ENCODE measurements at regions not wholly inside any gene's neighbourhood (a gene's known extent, or its start where the extent isn't known, plus 50 kb on each side); places are given as distances from the start of the nearest gene placed in this dataset.
"Not testable (repeated sequence)": the region's sequence is repeated elsewhere in the genome, so short reads cannot be mapped to it uniquely, and the experiment has no call there.

DNA sequence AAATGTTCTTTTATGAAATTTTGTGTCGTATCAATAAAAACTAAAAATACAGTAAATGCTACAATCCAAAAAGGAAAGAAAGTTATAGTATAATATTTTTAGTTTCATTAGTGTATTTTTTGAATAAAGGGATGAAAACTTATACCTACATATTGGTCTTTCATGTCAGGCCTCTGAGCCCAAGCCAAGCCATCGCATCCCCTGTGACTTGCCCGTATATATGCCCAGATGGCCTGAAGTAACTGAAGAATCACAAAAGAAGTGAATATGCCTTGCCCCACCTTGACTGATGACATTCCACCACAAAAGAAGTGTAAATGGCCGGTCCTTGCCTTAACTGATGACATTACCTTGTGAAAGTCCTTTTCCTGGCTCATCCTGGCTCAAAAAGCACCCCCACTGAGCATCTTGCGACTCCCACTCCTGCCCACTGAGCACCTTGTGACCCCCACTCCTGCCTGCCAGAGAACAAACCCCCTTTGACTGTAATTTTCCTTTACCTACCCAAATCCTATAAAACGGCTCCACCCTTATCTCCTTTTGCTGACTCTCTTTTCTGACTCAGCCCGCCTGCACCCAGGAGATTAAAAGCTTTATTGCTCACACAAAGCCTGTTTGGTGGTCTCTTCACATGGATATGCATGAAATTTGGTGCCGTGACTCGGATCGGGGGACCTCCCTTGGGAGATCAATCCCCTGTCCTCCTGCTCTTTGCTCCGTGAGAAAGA is 108.2 kb upstream of the PELI1 start:
- DNase-seq, result peak; percentile 33

DNA sequence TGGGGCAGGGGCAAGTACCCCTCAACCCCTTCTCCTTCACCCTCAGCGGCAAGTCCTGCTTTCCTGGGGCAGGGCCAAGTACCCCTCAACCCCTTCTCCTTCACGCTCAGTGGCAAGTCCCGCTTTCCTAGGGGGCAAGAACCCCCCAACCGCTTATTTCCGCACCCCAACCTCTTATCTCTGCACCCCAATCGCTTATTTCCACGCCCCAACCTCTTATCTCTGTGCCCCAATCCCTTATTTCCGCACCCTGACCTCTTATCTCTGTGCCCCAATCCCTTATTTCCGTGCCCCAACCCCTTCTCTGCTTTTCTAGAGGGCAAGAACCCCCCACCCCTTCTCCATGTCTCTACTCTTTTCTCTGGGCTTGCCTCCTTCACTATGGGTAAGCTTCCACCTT is 109.2 kb upstream of the PELI1 start:
- DNase-seq, result not testable (repeated sequence)

DNA sequence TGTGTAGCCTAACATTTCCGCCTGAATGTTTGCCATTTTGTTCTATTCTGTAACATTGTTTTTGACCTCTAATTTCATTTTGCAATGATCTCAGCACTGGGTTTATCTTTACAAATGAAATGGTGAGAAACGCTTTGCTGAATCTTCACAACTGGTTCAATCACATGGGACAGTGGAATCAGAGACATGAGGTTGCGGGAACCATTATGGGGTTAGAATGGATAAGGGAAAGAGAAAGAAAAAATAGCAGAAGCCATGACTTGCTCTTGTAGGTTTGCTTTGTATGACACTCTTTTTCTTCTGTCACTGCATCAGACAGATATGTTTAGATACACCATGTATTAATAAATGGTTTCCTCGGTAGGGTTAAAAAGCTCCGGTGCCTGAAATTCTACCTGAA is 114.3 kb upstream of the PELI1 start:
- no peak for DNase-seq

DNA sequence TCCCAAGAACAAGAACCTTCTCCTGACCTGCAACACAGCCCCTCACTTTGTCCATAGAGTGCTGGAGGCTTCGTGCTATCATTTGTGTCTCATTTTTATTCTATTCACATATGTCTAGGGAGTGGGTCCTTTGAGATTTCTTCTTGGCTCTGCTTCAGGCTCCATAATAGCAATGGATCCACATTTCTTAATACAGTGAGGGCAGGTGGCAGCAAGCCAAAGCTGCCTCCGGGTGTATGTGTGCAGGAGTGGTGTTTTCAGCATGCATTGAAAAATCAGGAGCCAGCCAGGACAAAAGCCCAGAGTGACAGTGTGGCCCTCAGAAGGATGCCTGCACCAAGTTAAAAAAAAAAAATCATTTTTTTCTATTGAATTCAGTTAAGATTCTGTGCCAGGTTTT is 115.1 kb upstream of the PELI1 start:
- DNase-seq, result no peak

DNA sequence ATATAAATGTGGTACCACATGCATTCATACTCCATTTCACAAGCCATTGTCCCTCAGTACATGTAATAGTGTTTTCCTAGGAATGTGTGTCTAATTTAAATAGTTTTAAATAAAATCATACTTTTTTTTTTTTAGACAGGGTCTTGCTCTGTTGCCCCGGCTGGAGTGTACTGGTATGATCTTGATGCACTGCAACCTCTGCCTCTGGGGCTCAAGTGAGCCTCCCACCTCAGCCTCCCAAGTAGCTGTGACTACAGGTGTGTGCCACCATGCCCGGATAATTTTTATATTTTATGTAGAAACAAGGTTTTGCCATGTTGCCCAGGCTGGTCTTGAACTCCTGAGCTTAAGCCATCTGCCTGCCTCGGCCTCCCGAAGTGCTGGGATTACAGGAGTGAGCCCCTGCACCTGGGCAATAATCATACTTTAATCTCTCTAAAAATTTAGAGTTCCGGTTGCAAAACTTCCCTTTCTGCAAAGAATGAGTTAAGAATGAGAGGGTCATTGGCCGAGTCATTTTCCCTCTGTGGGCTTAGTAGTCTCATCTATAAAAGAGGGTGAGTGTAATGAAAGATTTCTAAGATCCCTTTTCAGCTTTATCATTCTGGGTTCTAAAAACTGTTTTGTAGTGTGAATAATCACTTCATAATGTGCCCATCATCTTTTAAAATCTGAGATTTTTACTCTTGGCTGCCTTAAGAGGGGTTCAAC is 116.0 kb upstream of the PELI1 start:
- peak; percentile 28 for DNase-seq

DNA sequence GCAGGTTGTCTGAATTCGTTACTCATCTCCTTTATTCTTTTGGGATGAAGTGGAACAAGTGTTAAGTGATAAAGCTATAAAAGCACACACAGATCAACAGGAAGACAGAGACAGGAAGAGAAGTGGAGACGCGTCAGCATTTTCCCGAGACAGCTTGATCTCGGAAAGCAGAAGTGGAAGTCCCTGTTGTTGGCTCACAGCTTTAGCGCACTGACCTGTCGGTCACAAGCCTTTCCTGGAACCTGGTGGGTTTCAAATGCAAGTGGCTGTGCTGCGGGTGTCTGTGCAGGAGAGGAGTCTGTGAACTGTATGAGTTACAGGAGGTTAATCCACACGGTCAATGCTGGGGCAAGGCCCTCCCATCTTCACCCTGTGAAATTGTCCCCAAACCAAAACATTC is 116.6 kb upstream of the PELI1 start:
- peak; percentile 79 for DNase-seq

DNA sequence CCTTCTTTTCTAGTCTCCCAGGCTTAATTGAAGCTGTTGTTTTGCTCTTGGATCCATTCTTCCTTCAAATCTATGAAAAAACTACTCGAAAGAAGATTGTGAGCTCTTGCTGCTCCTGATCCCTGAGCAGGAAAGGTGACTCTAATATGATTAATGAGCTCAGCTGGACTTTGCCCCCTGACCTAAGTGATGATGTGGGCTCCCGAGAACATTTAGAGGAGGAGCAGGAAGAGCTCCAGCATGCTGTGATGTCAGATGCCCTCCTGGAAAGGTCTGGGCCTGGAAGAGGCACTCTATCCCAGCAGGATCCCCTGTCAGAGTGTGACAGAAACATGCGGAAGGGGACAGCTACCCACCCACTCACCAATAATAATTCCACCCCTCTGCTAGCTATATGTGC is 117.9 kb upstream of the PELI1 start:
- DNase-seq, result no peak

DNA sequence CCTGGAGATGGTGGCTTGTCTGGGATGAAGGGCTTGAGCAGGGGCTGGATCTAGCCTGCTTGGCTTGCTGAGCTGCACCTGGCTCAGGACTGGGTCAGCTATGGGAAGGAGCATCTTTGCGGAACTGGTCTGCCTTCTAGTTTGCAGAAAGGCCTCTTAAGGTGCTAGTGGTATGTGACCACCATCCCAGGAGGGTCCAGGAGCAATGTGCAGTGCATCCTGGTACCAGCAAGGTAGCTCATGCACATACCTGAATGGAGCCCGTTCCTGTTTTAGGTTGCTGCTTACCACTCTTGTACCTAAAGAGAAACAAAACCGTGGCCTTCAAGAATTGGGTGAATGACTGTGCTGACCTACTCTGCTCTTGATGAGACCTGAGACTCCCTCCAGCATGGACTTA is 118.6 kb upstream of the PELI1 start:
- no peak for DNase-seq

DNA sequence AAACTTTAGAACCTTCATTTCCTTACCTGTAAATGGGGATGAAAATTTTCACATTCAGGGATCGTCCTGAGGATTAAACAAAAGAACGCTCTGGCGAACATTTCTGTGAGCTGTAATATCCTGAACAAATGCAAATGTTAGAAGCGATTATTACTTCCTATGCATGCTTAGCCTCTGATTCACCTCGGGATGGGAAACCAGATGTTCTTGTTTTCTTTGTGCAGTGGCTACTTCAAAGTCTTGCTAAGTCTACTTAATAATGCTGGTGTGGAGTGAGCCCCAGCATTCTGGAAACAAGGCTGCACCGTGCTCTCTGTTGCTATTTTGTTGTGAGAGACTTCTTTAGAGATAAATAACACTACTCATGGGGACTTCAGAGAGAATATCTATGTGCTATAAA is 119.1 kb upstream of the PELI1 start:
- no peak for DNase-seq

DNA sequence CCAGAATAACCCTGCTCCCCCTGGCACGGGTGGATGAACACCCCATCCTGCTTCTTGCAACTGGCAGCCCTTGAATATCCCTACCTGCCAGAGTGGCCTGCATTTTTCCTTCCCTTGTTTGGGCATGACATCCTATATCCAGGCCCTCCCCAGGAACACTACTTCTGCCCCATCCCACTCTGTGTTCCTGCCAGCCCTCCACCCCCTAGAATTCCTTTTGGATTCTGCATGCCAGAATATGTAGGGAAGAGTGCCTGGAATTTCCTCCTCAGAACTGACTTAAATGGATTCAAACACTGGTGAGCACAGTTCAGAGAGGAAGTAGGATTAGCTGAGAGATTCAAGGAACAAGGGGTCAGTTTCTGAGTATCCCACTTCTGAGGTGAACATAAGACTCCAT is 123.5 kb upstream of the PELI1 start:
- no peak for DNase-seq

DNA sequence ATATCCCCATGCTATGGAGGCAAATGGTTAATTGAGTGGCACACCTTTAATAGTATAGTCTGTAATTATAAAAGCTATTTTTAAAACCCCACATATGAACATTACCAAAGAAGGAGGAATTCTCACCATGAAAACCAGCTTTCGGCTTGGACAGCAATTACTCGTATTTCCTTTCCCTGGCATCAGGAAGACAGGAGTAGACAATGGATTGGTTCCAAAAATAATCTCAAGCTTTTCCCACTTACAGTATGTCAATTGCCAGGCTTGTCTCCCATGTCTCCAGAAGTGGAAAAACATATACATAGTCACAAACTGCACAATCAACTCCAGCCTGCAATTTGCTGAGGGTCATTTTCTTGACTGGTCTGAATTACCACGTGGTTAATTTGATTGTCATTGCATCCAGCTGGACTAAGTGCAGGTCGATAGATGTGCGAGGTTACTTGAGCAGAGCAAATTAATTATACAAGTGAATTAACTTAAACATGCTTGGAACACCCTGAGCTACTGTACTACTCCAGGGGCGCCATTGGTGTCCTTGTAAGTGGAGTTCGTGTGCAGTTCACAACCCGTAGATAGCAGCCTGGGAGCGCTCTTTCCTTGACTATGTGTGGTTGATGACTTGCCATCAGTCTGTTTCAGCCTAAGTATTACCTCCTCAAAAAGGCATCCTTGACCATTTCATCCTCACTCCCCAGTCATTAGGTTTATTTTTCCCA is 124.3 kb upstream of the PELI1 start:
- DNase-seq, result no peak

DNA sequence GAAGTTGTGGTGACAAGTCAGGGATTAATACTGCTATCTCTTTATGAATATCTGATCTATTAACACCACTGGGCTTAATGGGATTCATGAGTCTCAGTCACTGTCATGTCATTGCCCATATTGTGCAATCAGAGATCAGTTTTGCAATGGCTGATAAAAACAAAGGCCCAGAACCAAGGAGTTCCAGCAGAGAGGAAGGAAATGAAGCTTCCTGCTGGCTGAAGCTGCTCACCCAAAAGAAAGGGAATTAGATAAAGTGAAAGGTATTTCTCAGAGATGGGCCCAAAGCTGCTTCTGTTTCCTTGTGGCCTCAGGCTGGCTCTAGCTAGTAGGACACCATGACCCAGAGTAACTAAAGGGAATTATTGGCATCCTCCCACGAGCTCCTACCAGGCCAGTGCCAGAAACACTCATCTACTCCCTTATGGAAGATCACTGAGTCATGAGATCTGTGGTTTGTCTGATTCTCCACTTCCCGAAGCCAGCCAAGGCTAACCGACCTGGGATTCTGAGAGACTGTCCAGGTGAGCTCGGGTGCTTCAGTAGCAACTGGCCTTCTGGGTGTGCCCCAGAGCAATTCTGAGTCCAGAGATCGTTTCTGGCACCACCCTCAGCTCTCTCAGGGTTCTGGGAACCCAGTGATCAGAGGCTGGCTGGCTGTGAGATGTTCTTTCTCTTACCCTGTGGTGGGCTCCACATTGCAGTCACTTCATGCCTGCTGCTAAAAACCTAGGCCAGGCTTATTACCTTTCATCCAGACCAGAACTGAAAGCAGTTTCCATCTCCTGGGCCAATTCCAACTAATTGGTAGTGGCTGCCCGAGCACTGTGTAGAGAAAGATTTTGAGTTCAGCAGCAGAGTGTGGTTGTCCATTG is 129.5 kb upstream of the PELI1 start:
- DNase-seq, result peak; percentile 70

DNA sequence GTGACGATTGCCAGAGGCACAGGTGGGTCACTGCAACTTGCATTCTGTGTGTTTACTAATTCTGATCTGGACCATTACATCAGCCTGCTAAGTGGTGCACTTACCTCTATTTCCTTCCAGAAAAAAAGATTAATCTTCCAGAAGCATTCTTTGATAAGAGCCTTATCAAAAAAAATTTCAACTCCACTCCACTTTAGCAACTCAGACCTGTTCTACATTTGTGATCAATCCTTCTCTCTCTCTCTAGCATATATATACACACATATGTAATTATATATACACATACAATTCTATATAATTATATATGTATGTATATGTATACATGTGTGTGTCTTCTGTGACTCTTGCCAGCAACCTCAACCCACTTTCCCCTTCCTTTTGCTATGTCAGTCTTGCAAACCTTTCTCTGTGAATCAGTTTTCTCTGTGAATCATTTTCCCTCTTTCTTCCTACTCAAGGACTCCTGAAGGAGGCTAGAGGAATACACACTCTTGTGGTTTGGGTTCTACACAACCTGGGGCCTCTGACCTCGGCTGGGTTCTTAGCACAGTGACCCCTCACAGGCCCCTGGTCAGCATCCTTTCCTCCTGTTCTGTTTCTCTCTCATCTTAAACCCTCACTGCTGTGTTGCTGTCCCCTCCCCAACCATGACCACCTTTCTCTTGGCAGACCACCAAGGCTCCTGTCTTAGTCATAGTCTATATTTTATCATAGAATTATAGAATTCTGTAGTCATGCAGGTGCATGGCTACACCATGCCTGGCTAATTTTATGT is 130.4 kb upstream of the PELI1 start:
- DNase-seq, result no peak

DNA sequence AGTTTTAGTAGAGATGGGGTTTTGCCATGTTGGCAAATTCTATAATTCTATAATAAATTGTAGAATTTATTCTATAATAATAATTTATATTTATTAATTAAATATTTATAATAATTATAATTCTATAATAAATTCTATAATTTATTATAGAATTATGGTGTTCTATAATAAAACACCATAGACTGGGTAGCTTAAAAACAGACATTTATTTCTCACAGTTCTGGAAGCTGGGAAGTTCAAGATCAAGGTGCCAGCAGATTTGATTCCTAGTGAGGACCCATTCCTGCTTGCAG is 130.9 kb upstream of the PELI1 start:
- DNase-seq, result no peak

DNA sequence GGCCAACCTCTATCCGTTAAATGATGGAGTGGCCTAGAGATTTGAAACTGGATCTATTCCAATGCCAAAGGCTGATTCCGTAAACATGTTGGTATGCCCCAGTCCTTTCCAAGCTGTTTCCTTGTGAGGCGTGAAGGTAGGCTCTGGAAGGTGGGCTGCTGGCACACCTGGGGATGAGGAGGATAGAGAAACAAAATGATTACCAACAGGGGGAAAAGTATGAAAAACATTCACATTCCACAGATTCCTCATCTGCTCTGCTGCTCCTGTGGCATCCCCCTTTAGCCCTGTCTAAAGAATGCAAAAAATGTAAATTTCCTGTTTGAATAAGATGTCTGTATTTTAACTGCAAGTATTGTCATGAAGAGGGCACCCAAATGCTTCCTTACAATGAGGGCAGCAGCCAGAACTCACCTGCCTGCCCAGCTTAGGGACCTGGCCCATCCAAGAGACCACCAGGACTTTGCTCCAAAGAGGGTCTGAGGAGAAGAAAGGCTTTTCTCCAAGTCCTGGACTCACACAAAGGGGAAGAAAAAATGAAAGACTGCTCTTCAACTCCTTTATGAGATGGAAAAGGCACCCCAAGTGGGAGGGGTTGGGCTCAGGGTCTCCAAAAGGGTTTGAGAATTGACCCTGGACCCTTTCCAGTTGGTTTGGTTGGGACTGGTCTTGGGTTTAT is 132.3 kb upstream of the PELI1 start:
- no peak for DNase-seq

DNA sequence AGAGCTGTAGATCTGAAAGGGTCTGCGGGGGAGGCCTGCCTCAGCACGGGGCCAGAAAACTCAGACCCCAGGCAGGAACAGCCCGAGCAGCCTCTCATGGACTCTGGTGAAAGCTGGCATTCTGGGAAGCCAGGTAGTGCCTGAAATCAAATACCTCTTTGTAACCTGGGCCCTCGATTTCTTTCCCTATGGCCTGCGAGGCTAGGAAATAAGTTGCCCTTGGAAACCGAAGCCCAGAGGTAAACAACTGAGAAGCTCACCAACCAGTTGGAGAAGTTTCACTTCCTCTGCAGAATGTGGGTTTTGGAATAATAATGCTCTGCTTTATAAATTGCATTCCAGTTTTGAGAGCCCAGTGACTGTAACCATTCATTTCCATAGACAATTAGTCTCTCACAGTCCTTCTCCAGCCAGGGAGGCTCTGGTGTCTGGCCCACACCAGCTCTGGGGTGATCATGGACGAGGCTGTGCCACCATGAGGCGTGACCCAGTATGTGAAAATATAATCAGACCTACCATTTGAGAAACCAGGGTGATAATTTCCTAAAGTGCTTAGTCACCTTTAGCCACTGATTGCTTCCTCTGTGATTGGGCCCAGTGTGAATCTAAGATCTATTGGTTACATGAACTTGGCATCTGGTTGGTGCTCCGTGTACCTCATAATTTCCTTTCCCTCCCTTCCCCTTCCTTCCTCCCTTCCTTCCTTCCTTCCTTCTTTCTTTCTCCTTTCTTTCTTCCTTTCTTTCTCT is 133.1 kb upstream of the PELI1 start:
- DNase-seq, result peak; percentile 39

DNA sequence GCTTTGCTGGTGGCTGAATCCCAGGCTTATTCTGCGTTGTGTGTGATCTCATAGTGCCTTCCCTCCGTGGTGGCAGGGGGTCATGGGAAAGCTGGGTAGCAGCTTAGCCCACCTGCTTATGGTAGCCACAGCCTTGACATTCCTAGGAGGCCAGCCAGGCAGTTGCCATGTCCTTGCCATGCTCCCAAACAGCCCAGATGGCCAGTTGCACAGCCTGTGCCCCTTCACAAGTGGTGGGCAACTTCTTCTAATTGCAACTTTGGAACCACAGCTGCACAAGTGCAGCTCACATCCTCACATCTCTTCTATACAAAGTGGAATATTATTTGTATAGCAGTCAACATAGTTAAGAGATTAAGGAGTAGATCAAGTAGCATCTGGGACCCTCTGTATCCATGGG is 136.6 kb upstream of the PELI1 start:
- DNase-seq, result not testable (repeated sequence)

DNA sequence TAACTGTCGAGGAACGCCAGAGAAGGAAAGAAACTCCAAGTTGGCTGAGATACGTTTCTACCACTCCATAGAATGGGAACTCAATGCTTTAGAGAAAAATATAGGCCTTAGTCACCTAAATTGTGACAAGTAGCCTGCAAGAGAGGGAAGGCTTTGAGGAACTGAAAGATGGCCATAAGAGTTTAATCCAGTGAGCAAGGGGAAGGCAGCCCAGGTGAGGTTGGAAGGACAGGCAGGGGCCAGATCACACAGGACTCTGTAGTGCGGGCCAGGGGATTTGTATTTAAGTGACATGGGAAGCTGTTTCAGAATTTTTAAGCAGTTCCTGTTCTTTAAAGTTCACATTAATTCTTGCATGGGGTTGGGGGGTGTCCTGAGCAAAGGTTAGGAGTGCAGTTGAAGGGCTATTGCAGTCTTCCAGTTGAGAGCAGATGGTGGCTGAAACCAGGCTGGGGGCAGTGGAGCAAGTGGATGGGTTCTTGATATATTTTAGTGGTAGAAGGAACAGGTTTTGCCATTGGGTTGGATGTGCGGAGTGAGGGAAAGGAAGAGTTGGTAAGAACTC is 138.9 kb upstream of the PELI1 start:
- DNase-seq, result no peak

DNA sequence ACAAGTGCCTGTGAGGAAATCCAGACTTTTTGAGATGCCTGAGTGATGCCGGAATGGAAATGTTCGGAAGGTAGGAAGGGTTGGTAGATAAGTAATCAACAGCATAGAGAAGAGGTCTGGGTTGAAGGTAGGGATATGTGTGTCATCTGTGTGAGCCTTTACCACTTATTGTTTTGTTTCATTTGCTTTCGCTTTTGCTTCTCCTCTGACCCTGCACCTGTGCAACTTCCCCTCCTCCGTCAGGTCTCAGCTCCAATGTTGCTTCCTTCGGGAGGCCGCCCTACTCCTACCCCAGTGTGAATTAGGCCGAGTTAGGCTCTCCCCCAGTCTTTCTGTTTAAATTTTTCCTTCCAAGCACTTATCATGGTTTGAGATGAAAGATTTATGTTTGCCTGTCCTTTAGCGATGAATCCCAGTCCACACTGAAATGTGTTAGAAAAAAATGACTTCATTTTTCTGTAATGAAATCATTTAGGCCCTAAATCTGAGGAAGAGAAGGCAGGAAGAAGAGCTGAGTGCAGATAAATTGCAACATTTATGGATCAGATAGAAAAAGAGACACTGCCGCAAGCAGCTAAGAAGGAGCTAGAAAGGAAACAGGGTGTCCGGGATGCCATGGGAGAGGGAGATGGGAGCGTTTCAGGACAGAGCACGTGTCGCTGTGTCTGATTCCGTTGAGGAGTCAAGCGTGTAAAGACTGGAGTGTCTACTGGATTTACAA is 139.6 kb upstream of the PELI1 start:
- no peak for DNase-seq

DNA sequence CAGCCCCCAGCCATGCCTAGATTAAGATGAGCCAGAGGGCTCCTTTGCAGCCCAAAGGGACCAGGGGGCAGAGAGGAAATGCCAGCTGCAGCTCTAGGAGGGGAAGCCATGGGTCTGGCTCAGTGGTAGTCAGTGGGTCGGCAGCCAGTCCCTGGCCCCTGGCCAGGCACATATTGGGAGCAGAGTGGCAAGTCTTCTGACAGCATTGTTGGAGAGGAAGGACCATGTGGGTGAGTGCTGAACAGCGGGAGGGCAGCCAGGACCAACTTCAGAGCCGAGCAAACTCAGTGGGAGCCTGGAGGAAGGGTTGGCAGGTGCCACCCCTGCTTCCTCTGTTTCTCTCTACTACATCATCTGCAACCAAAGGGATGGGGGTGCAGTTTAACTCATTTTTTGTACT is 140.5 kb upstream of the PELI1 start:
- no peak for DNase-seq

All from hematopoietic multipotent progenitor cell treated with erythropoietin and hydrocortisone succinate and interleukin-3 and kit ligand, for 4 days (in vitro differentiated cells).